WTC11 (cell line): ENCODE measurements at regions not wholly inside any gene's neighbourhood (a gene's known extent, or its start where the extent isn't known, plus 50 kb on each side); places are given as distances from the start of the nearest gene placed in this dataset.

Experiments
- ATAC-seq: fragments of 200-7000 bp; cut with Tn5 transposase; 2 replicates; pipeline ENCODE4 v1.10.0; 2021; ENCODE audit warnings: mild to moderate bottlenecking, moderate library complexity
- CTCF ChIA-PET: fragments of 300-600 bp; sonication (Branson Sonifier 250); formaldehyde crosslinking; loops from one replicate; lab custom pipeline; 2021; ENCODE audit warnings: antibody characterized with exemption; lab: Charles Lee
- POLR2A ChIA-PET: fragments of 350-600 bp; sonication (Branson Sonifier 250); formaldehyde crosslinking; loops from one replicate; lab custom pipeline; 2021; ENCODE audit warnings: antibody characterized with exemption; lab: Charles Lee
- DNase-seq: peaks from one replicate; pipeline ENCODE4 v3.0.0; 2021; ENCODE audit warnings: low spot score
- H3K27ac Mint-ChIP-seq: 2 replicates; pipeline ENCODE4 v1.8.0; 2021; ENCODE audit warnings: mixed read lengths
- H3K27me3 Mint-ChIP-seq: 2 replicates; pipeline ENCODE4 v1.8.0; 2021; ENCODE audit warnings: low read depth, mild to moderate bottlenecking, moderate library complexity, mixed read lengths
- H3K36me3 Mint-ChIP-seq: 2 replicates; pipeline ENCODE4 v1.8.0; 2021; ENCODE audit warnings: mixed read lengths
- H3K4me1 Mint-ChIP-seq: 2 replicates; pipeline ENCODE4 v1.8.0; 2022; ENCODE audit warnings: mixed read lengths
- H3K4me3 Mint-ChIP-seq: 2 replicates; pipeline ENCODE4 v1.8.0; 2021; ENCODE audit warnings: mild to moderate bottlenecking, moderate library complexity, mixed read lengths
- H3K9me3 Mint-ChIP-seq: 2 replicates; pipeline ENCODE4 v1.8.0; 2021; ENCODE audit warnings: mixed read lengths
- AFF4 ChIP-seq: sonication (generic); formaldehyde crosslinking; IDR thresholded peaks from 2 replicates; pipeline ENCODE4 v1.8.1; 2023; ENCODE audit warnings: mild to moderate bottlenecking, missing genetic modification reagents, borderline replicate concordance
- CBFB ChIP-seq: sonication (generic); formaldehyde crosslinking; IDR thresholded peaks from 2 replicates; pipeline ENCODE4 v1.8.1; 2022; ENCODE audit warnings: mild to moderate bottlenecking, low read depth, missing genetic modification reagents
- CDX4 ChIP-seq: fragments of 250-450 bp; sonication (Bioruptor Pico); IDR thresholded peaks from 2 replicates; pipeline ENCODE4 v1.9.0; 2021; ENCODE audit warnings: moderate library complexity, mild to moderate bottlenecking, inconsistent platforms, borderline replicate concordance
- CREB1 ChIP-seq: sonication (generic); formaldehyde crosslinking; IDR thresholded peaks from 2 replicates; pipeline ENCODE4 v1.8.0; 2023; ENCODE audit warnings: mild to moderate bottlenecking, missing genetic modification reagents
- E2F1 ChIP-seq: sonication (generic); formaldehyde crosslinking; IDR thresholded peaks from 2 replicates; pipeline ENCODE4 v1.8.0; 2022; ENCODE audit warnings: mild to moderate bottlenecking, missing genetic modification reagents
- FOXP1 ChIP-seq: sonication (generic); formaldehyde crosslinking; IDR thresholded peaks from 2 replicates; pipeline ENCODE4 v1.8.0; 2022; ENCODE audit warnings: missing genetic modification reagents, mild to moderate bottlenecking, moderate library complexity, borderline replicate concordance
- HMGXB4 ChIP-seq: sonication (generic); formaldehyde crosslinking; IDR thresholded peaks from 2 replicates; pipeline ENCODE4 v1.8.1; 2023; ENCODE audit warnings: mild to moderate bottlenecking, moderate library complexity, missing genetic modification reagents
- JAZF1 ChIP-seq: fragments of 250-450 bp; sonication (Bioruptor Pico); IDR thresholded peaks from 2 replicates; pipeline ENCODE4 v1.9.0; 2021; ENCODE audit warnings: moderate library complexity, mild to moderate bottlenecking, inconsistent platforms
- NR1H2 ChIP-seq: sonication (generic); formaldehyde crosslinking; IDR thresholded peaks from 2 replicates; pipeline ENCODE4 v1.9.0; 2021; ENCODE audit warnings: mild to moderate bottlenecking, moderate library complexity, missing genetic modification reagents
- NR3C1 ChIP-seq: sonication (generic); formaldehyde crosslinking; conservative IDR thresholded peaks from 2 replicates; pipeline ENCODE4 v1.8.1; 2023; ENCODE audit warnings: low read depth, mild to moderate bottlenecking, missing genetic modification reagents
- PREB ChIP-seq: sonication (generic); formaldehyde crosslinking; IDR thresholded peaks from 2 replicates; pipeline ENCODE4 v1.8.1; 2022; ENCODE audit warnings: mild to moderate bottlenecking, missing genetic modification reagents, moderate library complexity, borderline replicate concordance
- RELA ChIP-seq: sonication (generic); formaldehyde crosslinking; IDR thresholded peaks from 2 replicates; pipeline ENCODE4 v1.8.1; 2022; ENCODE audit warnings: missing genetic modification reagents, mild to moderate bottlenecking, borderline replicate concordance
- STAT6 ChIP-seq: sonication (generic); formaldehyde crosslinking; conservative IDR thresholded peaks from 2 replicates; pipeline ENCODE4 v1.8.1; 2023; ENCODE audit warnings: mild to moderate bottlenecking, low read depth, missing genetic modification reagents, moderate library complexity
- TEAD1 ChIP-seq: sonication (generic); formaldehyde crosslinking; IDR thresholded peaks from 2 replicates; pipeline ENCODE4 v1.8.0; 2022; ENCODE audit warnings: mild to moderate bottlenecking, missing genetic modification reagents
- TEAD4 ChIP-seq: sonication (generic); formaldehyde crosslinking; IDR thresholded peaks from 2 replicates; pipeline ENCODE4 v1.8.0; 2022; ENCODE audit warnings: mild to moderate bottlenecking, missing genetic modification reagents
- ZNF423 ChIP-seq: fragments of 250-450 bp; sonication (Bioruptor Pico); IDR thresholded peaks from 2 replicates; pipeline ENCODE4 v2.1.2; 2022; ENCODE audit warnings: mild to moderate bottlenecking, moderate library complexity
- ZNF425 ChIP-seq: fragments of 250-450 bp; sonication (Bioruptor Pico); conservative IDR thresholded peaks from 2 replicates; pipeline ENCODE4 v1.9.0; 2021; ENCODE audit warnings: mild to moderate bottlenecking

- ChIA-PET POLR2A (no interaction called here), CTCF (no interaction called here)
- Mint-ChIP-seq H3K4me3 (no peak overlapping the region), H3K9me3 (no peaks in the 10 kb centered on the region), H3K4me1 (peaks cover 12% of the 10 kb centered on the region), H3K27me3 (no peaks in the 10 kb centered on the region), H3K27ac (no peak overlapping the region), H3K36me3 (no peaks in the 10 kb centered on the region)
- DNase-seq (no peak), ATAC-seq (peak; percentile 47; the same call in 1 of the 2 replicates)
- no peak for TF ChIP-seq ZNF425
- TF ChIP-seq AFF4 = no peak
- no peak for TF ChIP-seq NR3C1
- no peak for TF ChIP-seq FOXP1 (CRISPR knock-in tag)
- no peak for TF ChIP-seq TEAD4 (CRISPR knock-in tag)
- TF ChIP-seq CDX4 (CRISPR knock-in tag) = no peak
- TF ChIP-seq JAZF1 (CRISPR knock-in tag) = no peak
- TF ChIP-seq CBFB = no peak
These were observed 298.7 kb downstream of the LRRIQ3 start for GRCh38 chr1:73899311-73899710.

GRCh38 chr1:73898540-73898939 lies 299.4 kb downstream of the LRRIQ3 start:
- CTCF ChIA-PET = no interaction called here
- Mint-ChIP-seq H3K27ac (no peak overlapping the region), H3K4me3 (no peak overlapping the region), H3K36me3 (no peaks in the 10 kb centered on the region), H3K27me3 (no peaks in the 10 kb centered on the region), H3K4me1 (peaks cover 12% of the 10 kb centered on the region), H3K9me3 (no peaks in the 10 kb centered on the region)
- DNase-seq = no peak
- POLR2A ChIA-PET = no interaction called here
- TF ChIP-seq PREB (CRISPR knock-in tag) = no peak
- TF ChIP-seq E2F1 (CRISPR knock-in tag) = no peak
- TF ChIP-seq HMGXB4 (CRISPR knock-in tag) = no peak
- ATAC-seq = no peak

- H3K9me3 Mint-ChIP-seq = no peaks in the 10 kb centered on the region
- ChIA-PET CTCF (no interaction called here), POLR2A (no interaction called here)
- no peak for ATAC-seq
- no peaks in the 10 kb centered on the region for H3K4me1 Mint-ChIP-seq
- no peak overlapping the region for H3K27ac Mint-ChIP-seq
- no peaks in the 10 kb centered on the region for H3K27me3 Mint-ChIP-seq
- DNase-seq = no peak
- H3K36me3 Mint-ChIP-seq = no peaks in the 10 kb centered on the region
- no peak overlapping the region for H3K4me3 Mint-ChIP-seq
- TF ChIP-seq NR1H2 (CRISPR knock-in tag) = no peak
- TF ChIP-seq CREB1 = no peak
- no peak for TF ChIP-seq STAT6
- TF ChIP-seq TEAD1 (CRISPR knock-in tag) = no peak
- no peak for TF ChIP-seq ZNF423 (CRISPR knock-in tag)
- no peak for TF ChIP-seq RELA (CRISPR knock-in tag)
- TF ChIP-seq FOXP1 (CRISPR knock-in tag) = no peak
These were observed 310.6 kb downstream of the LRRIQ3 start for GRCh38 chr1:73887412-73887811.
